HG02870 (cell line): ENCODE measurements at regions not wholly inside any gene's neighbourhood (a gene's known extent, or its start where the extent isn't known, plus 50 kb on each side); places are given as distances from the start of the nearest gene placed in this dataset.

ENCODE experiments used
- ATAC-seq: cut with Tn5 transposase; IDR thresholded peaks from one replicate; pipeline ENCODE4 v1.9.1; 2021; ENCODE audit warnings: mild to moderate bottlenecking, moderate library complexity; ENCODE audit not compliant: unreplicated experiment

DNA sequence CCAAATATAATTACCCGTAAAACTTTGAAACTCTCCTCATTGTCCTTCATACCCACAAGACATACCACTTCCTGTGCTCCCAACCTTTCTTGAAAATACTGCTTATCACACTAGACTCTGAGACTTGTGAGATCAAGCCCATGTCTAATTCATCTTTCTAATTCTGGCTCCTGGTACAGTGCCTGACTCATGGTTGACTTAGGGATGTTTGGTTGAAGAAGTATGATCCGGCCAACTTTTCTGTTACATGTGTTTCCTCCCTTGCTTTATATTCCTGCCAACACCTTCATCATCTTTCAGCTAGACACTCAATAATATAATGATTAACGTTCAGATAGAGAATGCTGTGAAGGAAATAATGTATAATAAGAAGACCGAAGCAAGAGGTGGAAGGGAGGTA, 58.2 kb downstream of the MEX3B start:
- ATAC-seq: no peak

- ATAC-seq: no peak
These were observed 62.3 kb downstream of the MEX3B start for GRCh38 chr15:81983497-81983896.

GRCh38 chr15:81982808-81983207, 63.0 kb downstream of the MEX3B start:
- no peak for ATAC-seq

- ATAC-seq: no peak
These were observed 63.9 kb downstream of the MEX3B start for GRCh38 chr15:81981908-81982307.

DNA sequence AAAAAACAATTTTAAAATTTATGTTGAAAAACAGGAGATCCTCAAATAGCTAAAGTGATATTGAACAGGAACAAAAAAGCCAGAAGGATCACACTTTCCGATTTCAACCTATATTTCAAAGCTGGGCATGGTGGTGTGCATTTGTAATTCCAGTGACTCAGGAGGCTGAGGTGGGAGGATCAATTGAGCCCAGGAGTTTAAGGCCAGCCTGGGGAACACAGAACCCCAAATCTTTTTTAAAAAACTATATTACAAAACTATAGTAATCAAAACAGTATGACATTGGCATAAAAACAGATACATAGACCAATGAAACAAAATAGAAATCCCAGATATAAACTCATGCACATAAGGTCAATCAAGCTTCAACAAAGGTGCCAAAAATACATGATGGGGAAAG, 68.4 kb downstream of the MEX3B start:
- ATAC-seq: no peak

DNA sequence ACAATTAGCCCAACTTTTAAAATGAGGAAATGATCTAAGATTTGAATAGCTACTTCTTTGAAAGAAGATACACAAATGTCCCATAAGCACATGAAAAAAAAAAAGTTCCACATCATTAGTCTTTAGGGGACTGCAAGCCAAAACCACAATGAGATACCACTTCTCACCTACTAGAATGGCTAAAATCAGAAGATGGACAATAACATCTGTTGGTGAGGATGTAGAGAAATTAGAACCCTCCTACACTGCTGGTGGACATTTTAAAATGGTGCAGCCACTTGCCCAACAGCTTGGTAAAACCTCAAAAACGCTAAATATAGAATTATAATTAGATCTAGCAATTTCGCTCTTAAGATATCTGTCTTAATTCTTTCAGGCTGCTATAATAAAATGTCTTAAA, 77.1 kb downstream of the MEX3B start:
- no peak for ATAC-seq

GRCh38 chr15:81966631-81967030, 79.2 kb downstream of the MEX3B start:
- no peak for ATAC-seq

GRCh38 chr15:81962482-81962881, 83.3 kb downstream of the MEX3B start:
- ATAC-seq: no peak

GRCh38 chr15:81959196-81959595, 86.6 kb downstream of the MEX3B start:
- no peak for ATAC-seq

GRCh38 chr15:81957698-81958097, 88.1 kb downstream of the MEX3B start:
- ATAC-seq: no peak

- no peak for ATAC-seq
These were observed 90.3 kb downstream of the MEX3B start for GRCh38 chr15:81955382-81956062.

DNA sequence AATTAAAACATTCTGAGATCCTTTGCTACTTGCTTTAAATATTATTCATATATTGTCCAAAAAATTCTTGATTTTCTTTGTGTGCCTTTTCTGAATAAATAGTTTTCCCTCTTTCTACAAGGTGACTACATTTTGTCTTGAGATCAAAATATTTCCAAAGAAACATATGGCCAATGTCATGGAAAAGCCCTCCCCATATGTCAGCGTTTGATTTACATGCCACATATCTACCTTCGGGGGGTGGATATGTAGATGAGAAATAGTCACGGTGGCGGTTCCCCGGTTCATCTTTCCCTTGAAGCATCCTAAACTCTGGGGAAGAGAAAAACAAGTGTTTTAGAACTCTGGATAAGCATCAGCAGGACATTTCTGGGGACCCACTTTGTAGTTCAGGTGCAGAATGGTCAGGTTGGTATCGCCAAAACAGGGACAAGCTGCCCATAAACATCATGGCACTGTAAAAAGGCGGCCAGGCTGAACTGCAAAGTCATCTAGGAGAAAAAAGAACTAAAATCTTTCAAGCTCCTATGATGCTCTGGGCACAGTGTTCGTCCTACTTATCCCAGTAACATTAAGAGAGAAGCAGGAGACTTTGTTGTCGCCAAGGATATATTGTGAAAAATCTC, 91.5 kb downstream of the MEX3B start:
- ATAC-seq: no peak

GRCh38 chr15:81950841-81951414, 94.9 kb downstream of the MEX3B start:
- ATAC-seq: no peak

DNA sequence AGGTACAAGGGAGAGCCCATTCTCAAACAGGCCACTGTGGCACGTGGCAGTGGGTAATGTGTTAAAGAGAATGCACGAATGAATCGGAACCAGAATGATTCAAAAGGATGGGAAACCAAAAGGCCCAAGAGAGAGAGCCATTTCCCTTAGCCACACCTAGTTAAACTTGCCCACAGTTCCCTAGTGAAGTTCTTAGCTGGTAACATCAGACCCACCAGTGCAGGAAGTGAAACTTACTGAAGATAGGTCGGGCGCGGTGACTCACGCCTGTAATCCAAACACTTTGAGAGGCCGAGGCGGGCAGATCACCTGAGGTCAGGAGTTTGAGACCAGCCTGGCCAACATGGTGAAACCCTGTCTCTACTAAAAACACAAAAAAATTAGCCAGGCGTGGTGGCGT, 97.1 kb downstream of the MEX3B start:
- ATAC-seq: no peak

DNA sequence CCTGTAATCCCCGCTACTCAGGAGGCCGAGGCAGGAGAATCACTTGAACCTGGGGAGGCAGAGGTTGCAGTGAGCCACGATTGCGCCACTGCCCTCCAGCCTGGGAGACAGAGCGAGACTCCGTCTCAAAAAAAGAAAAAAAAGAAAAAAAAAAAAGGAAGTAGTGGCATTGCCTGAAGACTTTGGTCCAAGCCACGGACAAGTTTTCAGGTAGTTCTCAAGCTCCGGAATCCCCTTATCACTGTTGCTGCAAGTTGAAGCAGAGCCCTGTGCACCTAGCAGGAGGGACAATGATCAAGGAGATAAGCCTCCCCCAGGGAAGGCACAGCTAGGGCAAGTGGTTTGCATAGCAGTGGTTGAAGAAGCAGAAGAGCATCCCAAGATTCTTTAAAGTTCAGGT, 97.6 kb downstream of the MEX3B start:
- ATAC-seq: no peak

DNA sequence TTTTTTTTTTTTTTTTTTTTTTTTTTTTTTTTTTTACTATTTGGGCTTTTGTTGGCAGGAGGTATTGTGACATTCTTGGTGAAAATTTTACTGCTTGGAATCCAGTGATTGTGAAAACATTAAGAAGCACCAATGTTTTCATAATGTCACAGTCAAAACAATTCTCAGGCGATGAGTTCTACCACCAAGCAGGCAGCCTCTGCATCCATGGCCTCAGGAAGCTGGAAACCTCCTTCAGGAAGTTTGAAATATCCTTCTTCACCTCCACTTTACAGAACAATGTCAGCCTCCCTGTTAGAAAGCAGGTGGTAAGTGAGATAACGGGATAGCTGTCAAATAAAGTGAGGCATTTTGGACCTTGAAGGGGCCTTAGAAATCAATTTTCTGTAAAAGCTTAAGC, 98.3 kb downstream of the MEX3B start:
- ATAC-seq: no peak

- no peak for ATAC-seq
These were observed 100.7 kb downstream of the MEX3B start for GRCh38 chr15:81945014-81945615.

- ATAC-seq: no peak
These were observed 103.1 kb downstream of the MEX3B start for GRCh38 chr15:81942655-81943195.

DNA sequence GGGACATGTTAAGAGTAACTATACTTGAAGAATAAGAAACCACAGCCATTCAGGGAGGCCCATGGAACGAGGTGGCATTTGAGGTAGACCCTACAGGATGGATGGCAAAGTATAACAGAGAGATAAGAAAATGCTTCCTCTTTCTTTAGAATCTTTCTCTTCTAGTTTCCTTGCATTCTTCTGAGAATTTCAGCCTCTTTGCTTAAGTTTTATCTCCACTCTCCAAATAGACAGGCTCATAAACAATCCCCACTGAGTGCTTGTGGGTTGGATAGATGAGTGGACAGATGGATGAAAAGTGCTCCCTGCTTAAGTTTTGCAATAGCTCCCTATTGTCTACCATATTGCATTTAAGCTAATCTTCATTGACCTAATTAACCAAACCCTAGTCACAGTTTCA, 103.7 kb downstream of the MEX3B start:
- no peak for ATAC-seq

- no peak for ATAC-seq
These were observed 104.3 kb downstream of the MEX3B start for GRCh38 chr15:81941479-81941878.

- no peak for ATAC-seq
These were observed 105.1 kb downstream of the MEX3B start for GRCh38 chr15:81940467-81941451.
